D721Med (cell line): ENCODE measurements at regions not wholly inside any gene's neighbourhood (a gene's known extent, or its start where the extent isn't known, plus 50 kb on each side); places are given as distances from the start of the nearest gene placed in this dataset.

Experiments
- DNase-seq: peaks from one replicate; pipeline ENCODE4 v3.0.0; 2011; ENCODE audit warnings: low spot score; ENCODE audit not compliant: insufficient read length
- FAIRE-seq: peaks from 2 replicates; lab custom pipeline; 2011; peaks lifted over from hg19 to GRCh38; lab: Jason Lieb, UNC
- TF ChIP-seq, protein P1 (sequence below): IDR thresholded peaks from 2 replicates; pipeline ENCODE4 v1.5.1; 2012; ENCODE audit warnings: mild to moderate bottlenecking, control low read depth; ENCODE audit not compliant: insufficient read depth; ENCODE audit errors: missing control alignments

DNA sequence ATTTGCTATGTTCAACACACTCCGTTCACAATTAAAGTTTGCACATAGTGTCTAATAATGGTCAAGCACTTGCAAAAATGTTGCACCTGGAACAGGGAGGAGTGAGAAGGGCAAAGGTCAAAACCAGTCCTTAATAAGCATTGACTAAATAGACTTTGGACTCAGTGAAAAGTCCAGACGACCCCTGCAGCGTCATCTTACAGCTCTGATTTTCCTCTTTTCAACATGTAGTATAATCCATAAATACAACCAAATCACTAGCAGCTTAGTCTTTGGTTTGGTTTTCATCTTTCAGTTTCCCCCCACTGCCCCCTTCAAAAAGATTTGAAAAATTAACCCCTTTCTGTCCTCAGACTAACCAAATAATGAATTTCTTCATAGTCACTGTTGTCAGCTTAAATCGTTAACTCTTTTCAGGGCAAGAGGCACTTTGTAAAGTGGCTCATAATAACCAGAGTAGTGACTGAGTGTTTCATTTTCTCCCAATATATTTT, 290.3 kb downstream of the PTPRC start:
- FAIRE-seq (peak; percentile 98), DNase-seq (no peak)
- TF ChIP-seq, protein P1, sequence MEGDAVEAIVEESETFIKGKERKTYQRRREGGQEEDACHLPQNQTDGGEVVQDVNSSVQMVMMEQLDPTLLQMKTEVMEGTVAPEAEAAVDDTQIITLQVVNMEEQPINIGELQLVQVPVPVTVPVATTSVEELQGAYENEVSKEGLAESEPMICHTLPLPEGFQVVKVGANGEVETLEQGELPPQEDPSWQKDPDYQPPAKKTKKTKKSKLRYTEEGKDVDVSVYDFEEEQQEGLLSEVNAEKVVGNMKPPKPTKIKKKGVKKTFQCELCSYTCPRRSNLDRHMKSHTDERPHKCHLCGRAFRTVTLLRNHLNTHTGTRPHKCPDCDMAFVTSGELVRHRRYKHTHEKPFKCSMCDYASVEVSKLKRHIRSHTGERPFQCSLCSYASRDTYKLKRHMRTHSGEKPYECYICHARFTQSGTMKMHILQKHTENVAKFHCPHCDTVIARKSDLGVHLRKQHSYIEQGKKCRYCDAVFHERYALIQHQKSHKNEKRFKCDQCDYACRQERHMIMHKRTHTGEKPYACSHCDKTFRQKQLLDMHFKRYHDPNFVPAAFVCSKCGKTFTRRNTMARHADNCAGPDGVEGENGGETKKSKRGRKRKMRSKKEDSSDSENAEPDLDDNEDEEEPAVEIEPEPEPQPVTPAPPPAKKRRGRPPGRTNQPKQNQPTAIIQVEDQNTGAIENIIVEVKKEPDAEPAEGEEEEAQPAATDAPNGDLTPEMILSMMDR: no peak

DNA sequence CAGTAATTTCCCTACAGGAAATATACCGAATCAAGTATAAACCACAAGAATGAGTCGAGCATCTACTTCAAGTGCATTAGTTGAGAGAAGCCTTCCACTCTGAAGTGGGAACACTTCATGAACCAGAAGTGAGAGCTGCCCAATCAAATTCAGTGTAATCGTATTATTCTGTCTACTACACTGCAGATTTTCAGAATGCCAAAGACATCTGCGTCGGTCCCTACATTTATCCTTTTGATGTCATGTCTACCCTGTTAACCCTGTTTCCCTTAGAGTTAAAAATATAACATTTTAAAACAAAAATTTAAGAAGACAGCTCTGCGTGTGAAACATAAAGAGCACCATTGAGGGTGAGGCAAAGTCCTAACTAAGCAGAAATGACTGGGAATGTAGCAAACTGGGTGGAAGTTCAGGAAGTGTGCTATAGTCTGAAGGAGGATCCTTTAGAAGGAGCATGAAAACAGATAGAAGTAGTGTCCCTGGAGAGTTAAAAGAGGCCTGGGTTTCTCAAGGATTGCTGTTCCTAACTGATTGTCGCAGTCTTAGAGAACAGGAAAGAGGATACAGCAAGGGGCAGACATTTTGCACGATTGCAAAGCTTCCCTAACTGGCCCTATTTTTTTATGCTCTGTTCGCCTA, 291.2 kb downstream of the PTPRC start:
- TF ChIP-seq, protein P1: no peak
- DNase-seq (no peak), FAIRE-seq (peak; percentile 95)

DNA sequence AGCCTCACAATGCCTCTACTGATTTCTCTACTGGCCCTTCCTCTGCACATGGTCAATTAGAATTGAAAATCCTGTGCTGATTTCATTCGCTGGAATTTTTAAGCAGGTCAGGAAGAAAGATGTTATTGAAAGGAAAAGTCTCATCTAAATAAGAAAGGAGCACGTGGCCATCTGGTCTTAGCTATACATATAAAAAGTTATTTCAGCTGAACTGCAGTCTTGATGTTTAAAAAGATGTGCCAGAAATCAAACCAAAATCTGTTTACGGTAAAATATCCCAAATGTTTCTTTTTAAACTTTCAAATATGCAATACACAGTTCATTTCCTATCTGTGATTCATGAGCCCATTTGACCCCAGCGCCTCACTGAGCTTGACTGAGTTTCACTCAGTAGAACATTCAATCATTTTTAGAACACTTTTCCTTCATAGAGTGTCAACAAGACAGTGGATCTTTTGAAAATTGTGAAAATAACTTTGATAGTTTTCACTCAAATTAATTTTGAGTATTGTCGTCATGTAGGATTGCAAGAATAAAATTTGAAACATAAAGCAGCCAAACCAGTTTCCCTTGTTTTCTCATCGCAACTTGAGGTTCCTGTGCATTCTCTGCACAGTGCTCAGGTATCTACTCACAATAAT, 293.6 kb downstream of the PTPRC start:
- DNase-seq (no peak), FAIRE-seq (peak; percentile 97)
- TF ChIP-seq, protein P1: no peak

DNA sequence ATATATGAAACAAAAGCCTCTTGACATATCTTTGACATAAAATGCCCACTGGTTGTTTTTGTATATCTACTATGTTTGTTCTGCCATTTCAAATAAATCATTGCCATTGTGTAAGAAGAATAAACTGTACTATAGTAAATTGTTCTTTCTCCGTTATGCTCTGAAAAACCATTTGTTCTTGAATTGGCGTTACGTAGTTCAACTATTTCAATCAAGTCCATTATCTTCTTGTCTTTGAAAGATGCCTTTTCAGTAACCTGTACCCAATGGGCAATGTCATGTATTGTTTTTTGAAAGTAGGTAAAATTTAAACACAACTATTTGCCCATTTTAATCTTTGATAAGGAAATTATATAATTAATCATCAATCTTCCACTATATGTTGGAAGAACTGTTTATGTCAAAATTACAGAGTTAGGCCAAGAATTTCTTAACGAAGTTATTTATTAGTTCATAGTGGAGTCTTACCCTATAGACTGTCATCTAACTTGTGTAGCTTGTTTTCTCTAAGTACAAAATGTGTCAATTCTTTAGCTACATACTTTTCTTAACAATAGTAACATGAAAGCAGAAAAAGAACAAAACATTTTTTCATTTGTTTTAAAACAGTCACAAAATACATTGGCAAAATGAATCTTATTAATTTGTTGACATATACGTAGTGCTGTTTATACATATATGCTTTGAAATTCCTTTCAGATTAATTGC, 294.8 kb downstream of the PTPRC start:
- DNase-seq: no peak
- TF ChIP-seq, protein P1: no peak
- FAIRE-seq: no peak

DNA sequence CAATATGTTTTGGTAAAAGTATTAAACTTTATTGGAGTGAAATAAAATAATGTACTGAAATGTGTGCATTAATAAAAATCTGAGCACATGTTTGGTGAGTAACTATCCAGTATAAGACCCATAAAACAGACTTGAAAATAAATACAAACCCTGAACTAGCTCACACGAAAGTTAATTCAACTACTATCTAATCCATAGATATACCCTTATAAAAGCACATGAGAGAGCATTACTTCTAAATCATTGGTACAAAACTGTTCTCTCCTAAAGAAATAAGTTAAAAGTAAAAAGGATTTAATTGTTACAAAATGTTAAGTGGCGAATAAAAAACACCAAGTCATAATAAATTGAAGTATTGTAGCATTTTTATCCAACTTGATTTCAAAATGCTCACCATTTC, 295.6 kb downstream of the PTPRC start:
- TF ChIP-seq, protein P1: no peak
- no peak for FAIRE-seq
- no peak for DNase-seq

DNA sequence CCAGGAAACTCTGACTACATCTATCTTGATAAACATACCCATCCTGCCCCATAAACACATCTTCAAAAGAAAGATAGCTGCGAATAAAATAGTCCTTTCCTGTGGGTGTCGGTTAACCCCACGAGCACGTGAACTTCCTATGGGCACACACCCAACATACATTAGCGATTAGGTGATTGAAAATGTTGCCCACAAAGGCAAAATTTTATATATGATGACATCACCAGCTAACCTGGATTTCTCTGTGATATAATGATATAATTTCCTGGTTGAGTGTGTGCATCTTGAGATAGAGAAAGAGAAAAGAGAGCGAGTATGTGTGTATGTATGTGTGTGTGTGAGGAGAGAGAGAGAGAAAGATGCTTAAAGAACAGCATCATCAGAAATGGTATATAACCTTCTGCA, 296.1 kb downstream of the PTPRC start:
- DNase-seq: no peak
- TF ChIP-seq, protein P1: no peak
- FAIRE-seq: no peak
